ENCODE measurements at regions not wholly inside any gene's neighbourhood (a gene's known extent, or its start where the extent isn't known, plus 50 kb on each side); places are given as distances from the start of the nearest gene placed in this dataset.

- TF ChIP-seq POLR2A (IDR thresholded peaks at IDR 0.05) (no peak), CTCF (IDR thresholded peaks at IDR 0.05 in 4 of 5, conservative IDR thresholded peaks at IDR 0.05 in 1 of 5) (no peak)
These were observed 294.0 kb upstream of the TBC1D5 start for GRCh38 chr3:18036450-18036815.
